Esophagus squamous epithelium (tissue), 4 donors: ENCODE measurements at regions not wholly inside any gene's neighbourhood (a gene's known extent, or its start where the extent isn't known, plus 50 kb on each side); places are given as distances from the start of the nearest gene placed in this dataset.

Source experiments
- POLR2A ChIP-seq, 4 donors: fragments of 450-650 bp; IDR thresholded peaks; one replicate each; pipeline ENCODE4 v1.6.1; 2017; ENCODE audit warnings: antibody characterized with exemption in 4 of 4, mild to moderate bottlenecking in 4 of 4, moderate library complexity in 3 of 4
- TF ChIP-seq, protein P1 (sequence below), 6 experiments: fragments of 450-650 bp in 4 of 6; fragments of 200-600 bp in 2 of 6; sonication (generic) in 2 of 6; IDR thresholded peaks; one replicate each; pipeline ENCODE4 v1.5.1; 2016 to 2019; ENCODE audit warnings: antibody characterized with exemption in 6 of 6, mild to moderate bottlenecking in 4 of 6, moderate library complexity in 4 of 6

- TF ChIP-seq, protein P1, sequence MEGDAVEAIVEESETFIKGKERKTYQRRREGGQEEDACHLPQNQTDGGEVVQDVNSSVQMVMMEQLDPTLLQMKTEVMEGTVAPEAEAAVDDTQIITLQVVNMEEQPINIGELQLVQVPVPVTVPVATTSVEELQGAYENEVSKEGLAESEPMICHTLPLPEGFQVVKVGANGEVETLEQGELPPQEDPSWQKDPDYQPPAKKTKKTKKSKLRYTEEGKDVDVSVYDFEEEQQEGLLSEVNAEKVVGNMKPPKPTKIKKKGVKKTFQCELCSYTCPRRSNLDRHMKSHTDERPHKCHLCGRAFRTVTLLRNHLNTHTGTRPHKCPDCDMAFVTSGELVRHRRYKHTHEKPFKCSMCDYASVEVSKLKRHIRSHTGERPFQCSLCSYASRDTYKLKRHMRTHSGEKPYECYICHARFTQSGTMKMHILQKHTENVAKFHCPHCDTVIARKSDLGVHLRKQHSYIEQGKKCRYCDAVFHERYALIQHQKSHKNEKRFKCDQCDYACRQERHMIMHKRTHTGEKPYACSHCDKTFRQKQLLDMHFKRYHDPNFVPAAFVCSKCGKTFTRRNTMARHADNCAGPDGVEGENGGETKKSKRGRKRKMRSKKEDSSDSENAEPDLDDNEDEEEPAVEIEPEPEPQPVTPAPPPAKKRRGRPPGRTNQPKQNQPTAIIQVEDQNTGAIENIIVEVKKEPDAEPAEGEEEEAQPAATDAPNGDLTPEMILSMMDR (IDR thresholded peaks at IDR 0.05): no peak
- TF ChIP-seq POLR2A (IDR thresholded peaks at IDR 0.05): no peak
Measured at GRCh38 chr2:146633159-146633558, 1211.7 kb upstream of the ACVR2A start.
